ENCODE measurements at regions not wholly inside any gene's neighbourhood (a gene's known extent, or its start where the extent isn't known, plus 50 kb on each side); places are given as distances from the start of the nearest gene placed in this dataset.

DNA sequence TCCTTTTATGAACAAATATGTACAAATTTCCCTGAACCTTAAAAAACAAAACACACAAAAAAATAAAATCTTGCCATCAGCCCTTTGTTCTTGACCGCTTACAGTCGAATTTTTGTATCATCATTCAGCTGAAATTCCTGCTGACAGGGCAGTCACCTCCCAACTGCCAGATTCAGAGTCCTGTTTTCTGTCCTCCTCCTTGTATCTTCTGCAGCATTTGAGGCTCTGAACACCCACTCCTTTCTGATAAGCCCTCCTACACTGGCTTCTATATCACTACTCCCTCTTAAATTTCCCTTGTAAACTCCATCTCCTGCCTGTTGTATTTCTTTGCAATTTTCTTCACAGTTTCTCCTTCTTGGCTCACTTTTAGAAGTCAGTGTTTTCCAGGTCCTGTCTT lies 77.8 kb upstream of the CCN6 start:
- Histone ChIP-seq H3K27ac (replicated peaks) (no peak overlapping the region), H3K36me3 (no peaks in the 10 kb centered on the region), H3K4me1 (peaks cover 22% of the 10 kb centered on the region), H3K4me3 (no peak overlapping the region), H3K9me3 (replicated peaks) (no peaks in the 10 kb centered on the region), H3K27me3 (ENCODE audit: low read depth) (no peaks in the 10 kb centered on the region)
- intact Hi-C loops (cut with micrococcal nuclease), result no loop called here
- DNase-seq, result no peak
- TF ChIP-seq, protein P1, sequence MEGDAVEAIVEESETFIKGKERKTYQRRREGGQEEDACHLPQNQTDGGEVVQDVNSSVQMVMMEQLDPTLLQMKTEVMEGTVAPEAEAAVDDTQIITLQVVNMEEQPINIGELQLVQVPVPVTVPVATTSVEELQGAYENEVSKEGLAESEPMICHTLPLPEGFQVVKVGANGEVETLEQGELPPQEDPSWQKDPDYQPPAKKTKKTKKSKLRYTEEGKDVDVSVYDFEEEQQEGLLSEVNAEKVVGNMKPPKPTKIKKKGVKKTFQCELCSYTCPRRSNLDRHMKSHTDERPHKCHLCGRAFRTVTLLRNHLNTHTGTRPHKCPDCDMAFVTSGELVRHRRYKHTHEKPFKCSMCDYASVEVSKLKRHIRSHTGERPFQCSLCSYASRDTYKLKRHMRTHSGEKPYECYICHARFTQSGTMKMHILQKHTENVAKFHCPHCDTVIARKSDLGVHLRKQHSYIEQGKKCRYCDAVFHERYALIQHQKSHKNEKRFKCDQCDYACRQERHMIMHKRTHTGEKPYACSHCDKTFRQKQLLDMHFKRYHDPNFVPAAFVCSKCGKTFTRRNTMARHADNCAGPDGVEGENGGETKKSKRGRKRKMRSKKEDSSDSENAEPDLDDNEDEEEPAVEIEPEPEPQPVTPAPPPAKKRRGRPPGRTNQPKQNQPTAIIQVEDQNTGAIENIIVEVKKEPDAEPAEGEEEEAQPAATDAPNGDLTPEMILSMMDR (IDR thresholded peaks at IDR 0.05; ENCODE audit: borderline replicate concordance), result no peak

- DNase-seq, result no peak
- Histone ChIP-seq H3K9me3 (replicated peaks) (no peaks in the 10 kb centered on the region), H3K27me3 (ENCODE audit: low read depth) (no peaks in the 10 kb centered on the region), H3K4me1 (peaks cover 12% of the 10 kb centered on the region), H3K4me3 (no peak overlapping the region), H3K27ac (replicated peaks) (no peak overlapping the region), H3K36me3 (no peaks in the 10 kb centered on the region)
- intact Hi-C loops (cut with micrococcal nuclease), result no loop called here
- TF ChIP-seq, protein P1 (IDR thresholded peaks at IDR 0.05; ENCODE audit: borderline replicate concordance), result no peak
Observed at GRCh38 chr6:111978532-111979149, 75.3 kb upstream of the CCN6 start.

DNA sequence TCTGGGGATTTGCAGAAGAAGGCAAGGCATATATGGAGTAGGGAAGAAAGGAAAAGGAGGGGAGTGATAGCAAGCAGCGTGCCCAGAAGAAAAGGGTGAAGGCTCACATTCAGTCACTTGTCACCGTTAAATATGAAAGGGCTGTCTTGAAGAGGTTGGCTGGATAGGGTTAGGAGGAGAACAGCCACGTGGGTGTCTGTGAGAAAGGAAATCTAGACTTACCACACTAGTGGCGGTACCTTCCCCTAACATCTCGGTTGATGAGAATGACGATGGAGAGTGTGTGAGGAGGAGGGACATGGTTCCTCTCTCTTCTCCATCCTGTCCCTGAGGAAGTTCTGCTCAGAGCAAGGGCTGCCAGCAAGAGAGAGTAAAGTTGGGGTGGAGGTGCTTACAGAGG lies 74.3 kb upstream of the CCN6 start:
- no peak overlapping the region for H3K27ac ChIP-seq (replicated peaks)
- H3K9me3 ChIP-seq (replicated peaks), result no peaks in the 10 kb centered on the region
- intact Hi-C loops (cut with micrococcal nuclease), result no loop called here
- H3K4me3 ChIP-seq, result no peak overlapping the region
- H3K4me1 ChIP-seq, result peaks cover 9% of the 10 kb centered on the region
- H3K36me3 ChIP-seq, result no peaks in the 10 kb centered on the region
- TF ChIP-seq, protein P1 (IDR thresholded peaks at IDR 0.05; ENCODE audit: borderline replicate concordance), result no peak
- H3K27me3 ChIP-seq (ENCODE audit: low read depth), result no peaks in the 10 kb centered on the region
- no peak for DNase-seq

GRCh38 chr6:111980143-111980542 lies 73.8 kb upstream of the CCN6 start:
- peak; percentile 24 for DNase-seq
- H3K27me3 ChIP-seq (ENCODE audit: low read depth), result no peaks in the 10 kb centered on the region
- peaks cover 9% of the 10 kb centered on the region for H3K4me1 ChIP-seq
- intact Hi-C loops (cut with micrococcal nuclease), result no loop called here
- no peaks in the 10 kb centered on the region for H3K9me3 ChIP-seq (replicated peaks)
- no peaks in the 10 kb centered on the region for H3K36me3 ChIP-seq
- no peak overlapping the region for H3K4me3 ChIP-seq
- H3K27ac ChIP-seq (replicated peaks), result peak overlapping the region; percentile 24
- TF ChIP-seq, protein P1 (IDR thresholded peaks at IDR 0.05; ENCODE audit: borderline replicate concordance), result no peak

GRCh38 chr6:111980971-111981840 lies 72.7 kb upstream of the CCN6 start:
- Histone ChIP-seq H3K4me3 (no peak overlapping the region), H3K27me3 (ENCODE audit: low read depth) (no peaks in the 10 kb centered on the region), H3K27ac (replicated peaks) (peak overlapping the region; percentile 24), H3K9me3 (replicated peaks) (no peaks in the 10 kb centered on the region), H3K36me3 (no peaks in the 10 kb centered on the region), H3K4me1 (peaks cover 9% of the 10 kb centered on the region)
- TF ChIP-seq, protein P1 (IDR thresholded peaks at IDR 0.05; ENCODE audit: borderline replicate concordance), result no peak
- DNase-seq, result peak; percentile 35
- intact Hi-C loops (cut with micrococcal nuclease), result no loop called here
